HG02870 (cell line): ENCODE measurements at regions not wholly inside any gene's neighbourhood (a gene's known extent, or its start where the extent isn't known, plus 50 kb on each side); places are given as distances from the start of the nearest gene placed in this dataset.
"Not testable (repeated sequence)": the region's sequence is repeated elsewhere in the genome, so short reads cannot be mapped to it uniquely, and the experiment has no call there.

Experiments
- ATAC-seq: cut with Tn5 transposase; IDR thresholded peaks from one replicate; pipeline ENCODE4 v1.9.1; 2021; ENCODE audit warnings: mild to moderate bottlenecking, moderate library complexity; ENCODE audit not compliant: unreplicated experiment

- no peak for ATAC-seq
Observed at GRCh38 chr16:66247516-66248481, 118.7 kb upstream of the CDH5 start.

- ATAC-seq: no peak
Observed at GRCh38 chr16:66245868-66246267, 120.6 kb upstream of the CDH5 start.

- no peak for ATAC-seq
Observed at GRCh38 chr16:66245072-66245471, 121.4 kb upstream of the CDH5 start.

- no peak for ATAC-seq
Observed at GRCh38 chr16:66242672-66243071, 123.8 kb upstream of the CDH5 start.

- not testable (repeated sequence) for ATAC-seq
Observed at GRCh38 chr16:66242206-66242605, 124.3 kb upstream of the CDH5 start.

- ATAC-seq: no peak
Observed at GRCh38 chr16:66240631-66241395, 125.7 kb upstream of the CDH5 start.

- no peak for ATAC-seq
Observed at GRCh38 chr16:66240088-66240487, 126.4 kb upstream of the CDH5 start.

- no peak for ATAC-seq
Observed at GRCh38 chr16:66238696-66239095, 127.8 kb upstream of the CDH5 start.

- ATAC-seq: no peak
Observed at GRCh38 chr16:66236301-66236700, 130.2 kb upstream of the CDH5 start.

GRCh38 chr16:66231452-66232160 lies 134.9 kb upstream of the CDH5 start:
- ATAC-seq: no peak

GRCh38 chr16:66229651-66230050 lies 136.8 kb upstream of the CDH5 start:
- ATAC-seq: no peak

- ATAC-seq: no peak
Observed at GRCh38 chr16:66228792-66229191, 137.7 kb upstream of the CDH5 start.

GRCh38 chr16:66227766-66228530 lies 138.5 kb upstream of the CDH5 start:
- no peak for ATAC-seq

- ATAC-seq: no peak
Observed at GRCh38 chr16:66226762-66227161, 139.7 kb upstream of the CDH5 start.

- no peak for ATAC-seq
Observed at GRCh38 chr16:66225696-66226095, 140.8 kb upstream of the CDH5 start.

GRCh38 chr16:66224626-66225025 lies 141.9 kb upstream of the CDH5 start:
- no peak for ATAC-seq

- no peak for ATAC-seq
Observed at GRCh38 chr16:66224186-66224585, 142.3 kb upstream of the CDH5 start.

- no peak for ATAC-seq
Observed at GRCh38 chr16:66223176-66223780, 143.2 kb upstream of the CDH5 start.

GRCh38 chr16:66222756-66223155 lies 143.7 kb upstream of the CDH5 start:
- ATAC-seq: no peak

- no peak for ATAC-seq
Observed at GRCh38 chr16:66220702-66221101, 145.8 kb upstream of the CDH5 start.
